Common myeloid progenitor, CD34-positive (primary cell): ENCODE measurements at regions not wholly inside any gene's neighbourhood (a gene's known extent, or its start where the extent isn't known, plus 50 kb on each side); places are given as distances from the start of the nearest gene placed in this dataset.

Experiments used
- CTCF ChIA-PET: fragments of 350-600 bp; sonication (Branson Sonifier 250); formaldehyde crosslinking; loops from one replicate; lab custom pipeline; 2021; ENCODE audit warnings: antibody characterized with exemption; lab: Charles Lee
- POLR2A ChIA-PET: fragments of 350-600 bp; sonication (Branson Sonifier 250); formaldehyde crosslinking; loops from one replicate; lab custom pipeline; 2021; ENCODE audit warnings: antibody characterized with exemption; lab: Charles Lee
- DNase-seq, 3 donors: peaks; one replicate each; pipeline versions ENCODE4 v3.0.0 to v3.0.0-alpha.2; 2013
- H3K27ac ChIP-seq, 2 experiments: 1 replicate in 1 of 2; 2 replicates in 1 of 2; pipeline ENCODE4 v1.7.0; 2013; ENCODE audit warnings: inconsistent platforms in 2 of 2, low read length in 2 of 2, mild to moderate bottlenecking in 2 of 2, low read depth in 1 of 2, moderate library complexity in 1 of 2; ENCODE audit not compliant: severe bottlenecking in 2 of 2, insufficient read depth in 1 of 2, poor library complexity in 1 of 2
- H3K27me3 ChIP-seq, 5 experiments: replicated peaks in 2 of 5; 1 replicate in 3 of 5; 2 replicates in 2 of 5; pipeline versions ENCODE4 v1.6.1 to v1.7.0; 2013; ENCODE audit warnings: low read length in 4 of 5, mild to moderate bottlenecking in 2 of 5, moderate library complexity in 2 of 5, inconsistent platforms in 1 of 5; ENCODE audit not compliant: insufficient read depth in 5 of 5, control insufficient read depth in 4 of 5
- H3K36me3 ChIP-seq, 4 experiments: 1 replicate in 2 of 4; 2 replicates in 2 of 4; pipeline versions ENCODE4 v1.6.1 to v1.7.0; 2013; ENCODE audit warnings: low read length in 3 of 4, control low read depth in 1 of 4, mild to moderate bottlenecking in 1 of 4; ENCODE audit not compliant: control insufficient read depth in 4 of 4, insufficient read depth in 4 of 4
- H3K4me1 ChIP-seq, 4 experiments: 1 replicate in 3 of 4; 2 replicates in 1 of 4; pipeline versions ENCODE4 v1.6.1 to v1.7.1; 2013; ENCODE audit warnings: low read length in 3 of 4, mild to moderate bottlenecking in 3 of 4, control low read depth in 1 of 4, inconsistent platforms in 1 of 4, moderate library complexity in 1 of 4; ENCODE audit not compliant: control insufficient read depth in 4 of 4, insufficient read depth in 4 of 4; ENCODE audit errors: control extremely low read depth in 1 of 4
- H3K4me3 ChIP-seq, 7 experiments: 1 replicate in 4 of 7; 2 replicates in 3 of 7; pipeline versions ENCODE4 v1.5.1 to v1.7.0; 2013; ENCODE audit warnings: mild to moderate bottlenecking in 7 of 7, low read length in 6 of 7, moderate library complexity in 6 of 7, inconsistent platforms in 2 of 7, low read depth in 2 of 7, control low read depth in 1 of 7; ENCODE audit not compliant: insufficient read depth in 4 of 7, control insufficient read depth in 1 of 7; ENCODE audit errors: extremely low read depth in 1 of 7
- H3K9me3 ChIP-seq, 5 experiments: 1 replicate in 4 of 5; 2 replicates in 1 of 5; pipeline versions ENCODE4 v1.6.1 to v1.7.1; 2013; ENCODE audit warnings: low read length in 4 of 5, mild to moderate bottlenecking in 2 of 5, inconsistent platforms in 1 of 5, low read depth in 1 of 5, moderate library complexity in 1 of 5; ENCODE audit not compliant: control insufficient read depth in 4 of 5, insufficient read depth in 2 of 5; ENCODE audit errors: control extremely low read depth in 1 of 5
- WGBS: methylation state at CpG from one replicate; pipeline ENCODE4 v1.1.5; 2013; ENCODE audit not compliant: insufficient coverage; 5-methylcytosine and 5-hydroxymethylcytosine counted together

DNA sequence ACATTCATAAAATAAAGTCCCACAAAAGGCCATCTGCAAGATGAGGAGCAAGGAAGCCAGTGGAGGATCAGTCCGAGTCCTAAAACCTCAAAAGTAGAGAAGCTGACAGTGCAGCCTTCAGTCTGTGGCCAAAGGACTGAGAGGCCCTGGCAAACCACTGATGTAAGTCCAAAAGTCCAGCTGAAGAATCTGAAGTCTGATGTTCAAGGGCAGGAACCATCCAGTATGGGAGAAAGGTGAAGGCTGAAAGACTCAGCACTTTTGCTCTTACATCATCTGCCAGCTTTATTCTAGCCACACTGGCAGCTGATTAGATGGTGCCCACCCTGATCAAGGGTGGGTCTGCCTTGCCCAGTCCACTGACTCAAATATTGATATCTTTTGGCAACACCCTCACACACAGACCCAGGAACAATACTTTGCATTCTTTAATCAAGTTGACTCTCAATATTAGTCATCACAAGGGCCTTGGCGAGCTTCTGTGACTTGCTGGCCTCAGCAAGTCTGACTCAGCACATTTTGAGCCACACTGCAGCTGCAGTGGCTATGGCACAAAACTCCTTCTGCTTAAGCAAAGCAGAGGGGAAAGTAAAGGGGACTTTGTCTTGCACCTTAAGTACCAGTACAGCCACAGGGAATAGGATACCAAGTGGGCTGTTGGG lies 1370.3 kb upstream of the CITED2 start:
- ChIA-PET POLR2A (no interaction called here), CTCF (no interaction called here)
- H3K4me3 ChIP-seq, result no peak overlapping the region
- no peaks in the 10 kb centered on the region for H3K27me3 ChIP-seq
- WGBS, result 90% methylated on average over 2 of the region's 2 CpGs
- H3K27ac ChIP-seq, result no peak overlapping the region
- H3K36me3 ChIP-seq, result no peaks in the 10 kb centered on the region
- peak in 2 of 3 donors; percentile 14 to 17 for DNase-seq
- peaks cover 0 to 3% (median 0%) of the 10 kb centered on the region in 4 experiments for H3K4me1 ChIP-seq
- H3K9me3 ChIP-seq, result peaks cover 0 to 8% (median 2%) of the 10 kb centered on the region in 5 experiments

GRCh38 chr6:140736231-140736630 lies 1361.8 kb upstream of the CITED2 start:
- Histone ChIP-seq H3K36me3 (no peaks in the 10 kb centered on the region), H3K27ac (no peak overlapping the region), H3K9me3 (no peaks in the 10 kb centered on the region), H3K4me1 (no peaks in the 10 kb centered on the region), H3K4me3 (no peak overlapping the region), H3K27me3 (no peaks in the 10 kb centered on the region)
- POLR2A ChIA-PET, result no interaction called here
- CTCF ChIA-PET, result no interaction called here
- no peak for DNase-seq

DNA sequence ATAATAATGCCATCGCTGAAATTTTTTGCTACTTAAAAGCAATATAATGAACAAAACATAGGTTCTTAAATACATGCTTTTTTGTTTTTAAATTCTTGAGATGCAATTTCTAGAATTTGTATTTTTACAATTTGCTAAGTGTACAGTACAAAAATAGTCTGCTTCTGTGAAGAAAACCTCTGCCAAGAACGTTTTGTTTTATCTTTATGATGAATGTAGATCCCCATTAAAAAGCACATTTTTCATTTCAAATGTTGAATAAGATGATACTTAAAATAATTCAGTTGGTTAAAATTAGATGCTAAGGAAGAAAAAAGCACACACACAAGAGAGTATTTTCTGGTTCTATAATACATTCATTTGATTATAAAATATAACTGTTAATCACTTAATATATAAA lies 1358.5 kb upstream of the CITED2 start:
- POLR2A ChIA-PET, result no interaction called here

GRCh38 chr6:140732155-140732554 lies 1357.7 kb upstream of the CITED2 start:
- ChIA-PET POLR2A (no interaction called here), CTCF (no interaction called here)
- Histone ChIP-seq H3K27ac (no peak overlapping the region), H3K27me3 (no peaks in the 10 kb centered on the region), H3K4me1 (peaks cover 0 to 3% (median 0%) of the 10 kb centered on the region in 4 experiments), H3K36me3 (no peaks in the 10 kb centered on the region), H3K9me3 (no peaks in the 10 kb centered on the region), H3K4me3 (no peak overlapping the region)
- 86% methylated on average over 1 of the region's 2 CpGs for WGBS
- no peak for DNase-seq

More for the DNA sequence above, 1358.5 kb upstream of the CITED2 start:
- H3K9me3 ChIP-seq, result no peaks in the 10 kb centered on the region
- CTCF ChIA-PET, result no interaction called here
- H3K4me3 ChIP-seq, result no peak overlapping the region
- no peak for DNase-seq
- no peak overlapping the region for H3K27ac ChIP-seq
- H3K36me3 ChIP-seq, result no peaks in the 10 kb centered on the region
- no peaks in the 10 kb centered on the region for H3K27me3 ChIP-seq
- H3K4me1 ChIP-seq, result peaks cover 0 to 3% (median 0%) of the 10 kb centered on the region in 4 experiments
- WGBS, result no CpG with 5 or more reads among the region's 2 CpGs

- WGBS, result no CpG with 5 or more reads among the region's 3 CpGs
- H3K36me3 ChIP-seq, result no peaks in the 10 kb centered on the region
- no peak overlapping the region for H3K4me3 ChIP-seq
- CTCF ChIA-PET, result no interaction called here
- POLR2A ChIA-PET, result no interaction called here
- H3K9me3 ChIP-seq, result peaks cover 0 to 1% (median 0%) of the 10 kb centered on the region in 5 experiments
- peaks cover 0 to 3% (median 0%) of the 10 kb centered on the region in 4 experiments for H3K4me1 ChIP-seq
- no peak overlapping the region for H3K27ac ChIP-seq
- DNase-seq, result no peak
- no peaks in the 10 kb centered on the region for H3K27me3 ChIP-seq
Observed at GRCh38 chr6:140731741-140732140, 1357.3 kb upstream of the CITED2 start.

- Histone ChIP-seq H3K36me3 (no peaks in the 10 kb centered on the region), H3K27me3 (no peaks in the 10 kb centered on the region), H3K27ac (no peak overlapping the region), H3K4me3 (no peak overlapping the region), H3K4me1 (peaks cover 0 to 3% (median 0%) of the 10 kb centered on the region in 4 experiments), H3K9me3 (peaks cover 0 to 3% (median 0%) of the 10 kb centered on the region in 5 experiments)
- ChIA-PET POLR2A (no interaction called here), CTCF (no interaction called here)
- no peak for DNase-seq
Observed at GRCh38 chr6:140729521-140729920, 1355.1 kb upstream of the CITED2 start.

- Histone ChIP-seq H3K36me3 (no peaks in the 10 kb centered on the region), H3K27ac (no peak overlapping the region), H3K9me3 (peaks cover 0 to 3% (median 2%) of the 10 kb centered on the region in 5 experiments), H3K4me3 (no peak overlapping the region), H3K27me3 (no peaks in the 10 kb centered on the region), H3K4me1 (no peaks in the 10 kb centered on the region)
- POLR2A ChIA-PET, result no interaction called here
- CTCF ChIA-PET, result no interaction called here
- no peak for DNase-seq
Observed at GRCh38 chr6:140718021-140718420, 1343.6 kb upstream of the CITED2 start.
